Lung (tissue), 11 donors: ENCODE measurements at regions not wholly inside any gene's neighbourhood (a gene's known extent, or its start where the extent isn't known, plus 50 kb on each side); places are given as distances from the start of the nearest gene placed in this dataset.

ENCODE experiments used
- ATAC-seq: fragments of 200-7000 bp; cut with Tn5 transposase; one replicate; pipeline ENCODE4 v1.9.1; 2020; ENCODE audit warnings: moderate number of reproducible peaks; ENCODE audit not compliant: insufficient read depth, low FRiP score
- DNase-seq, 3 donors: peaks; one replicate each; pipeline ENCODE4 v3.0.0-alpha.2; 2013 to 2017
- H3K27ac ChIP-seq, 2 donors: one replicate each; pipeline ENCODE4 v1.5.1; 2013; ENCODE audit warnings: mild to moderate bottlenecking in 2 of 2, moderate library complexity in 2 of 2, control low read depth in 1 of 2, inconsistent platforms in 1 of 2, low read depth in 1 of 2, low read length in 1 of 2
- H3K27me3 ChIP-seq, 3 donors: one replicate each; pipeline ENCODE4 v1.5.1; 2013; ENCODE audit warnings: low read length in 2 of 3; ENCODE audit not compliant: control insufficient read depth in 3 of 3, insufficient read depth in 3 of 3
- H3K36me3 ChIP-seq, 4 donors: one replicate each; pipeline ENCODE4 v1.5.1; 2013; ENCODE audit warnings: low read length in 4 of 4, mild to moderate bottlenecking in 1 of 4, moderate library complexity in 1 of 4; ENCODE audit not compliant: control insufficient read depth in 4 of 4, insufficient read depth in 4 of 4
- H3K4me1 ChIP-seq, 5 donors: one replicate each; pipeline ENCODE4 v1.5.1; 2013; ENCODE audit warnings: low read length in 5 of 5, mild to moderate bottlenecking in 2 of 5, moderate library complexity in 1 of 5; ENCODE audit not compliant: control insufficient read depth in 5 of 5, insufficient read depth in 5 of 5
- H3K4me3 ChIP-seq: one replicate; pipeline ENCODE4 v1.5.1; 2013; ENCODE audit warnings: mild to moderate bottlenecking, control low read depth, moderate library complexity
- H3K9ac ChIP-seq, 2 donors: one replicate each; pipeline ENCODE4 v1.5.1; 2013; ENCODE audit warnings: low read length in 2 of 2, control low read depth in 1 of 2; ENCODE audit not compliant: insufficient read depth in 1 of 2
- H3K9me3 ChIP-seq, 4 donors: one replicate each; pipeline ENCODE4 v1.5.1; 2013; ENCODE audit warnings: low read length in 3 of 4, mild to moderate bottlenecking in 1 of 4, moderate library complexity in 1 of 4; ENCODE audit not compliant: control insufficient read depth in 4 of 4, insufficient read depth in 3 of 4
- CTCF ChIP-seq: IDR thresholded peaks from 2 replicates; pipeline ENCODE4 v1.5.1; 2012; ENCODE audit warnings: mild to moderate bottlenecking; ENCODE audit errors: control extremely low read depth, extremely low read depth
- WGBS, 2 donors: extraction: QIAGEN DNeasy Blood & Tissue Kit; methylation state at CpG; one replicate each; pipeline ENCODE4 v1.1.7; 2013; 5-methylcytosine and 5-hydroxymethylcytosine counted together
- donor health status: control.
- donor health status: control.
- donor health status: Bipolar disorder and iron deficiency.
- donor health status: healthy.
- donor health status: DM: yes; HTN: yes; CAD: no.

- no peak overlapping the region for H3K9ac ChIP-seq
- no peak overlapping the region for H3K4me3 ChIP-seq
- H3K27me3 ChIP-seq = no peaks in the 10 kb centered on the region
- TF ChIP-seq CTCF = no peak
- H3K36me3 ChIP-seq = no peaks in the 10 kb centered on the region
- no peaks in the 10 kb centered on the region for H3K9me3 ChIP-seq
- 85 to 87% methylated on average over 5 of the region's 5 CpGs for WGBS, 2 donors
- DNase-seq (no peak), ATAC-seq (no peak)
- no peaks in the 10 kb centered on the region for H3K4me1 ChIP-seq
- H3K27ac ChIP-seq = no peak overlapping the region
These were observed 576.6 kb downstream of the ADGRL2 start for GRCh38 chr1:82377201-82377884.

GRCh38 chr1:82373710-82374109 is 573.0 kb downstream of the ADGRL2 start:
- Histone ChIP-seq H3K9me3 (no peaks in the 10 kb centered on the region), H3K27me3 (no peaks in the 10 kb centered on the region), H3K27ac (no peak overlapping the region), H3K36me3 (no peaks in the 10 kb centered on the region), H3K4me1 (no peaks in the 10 kb centered on the region), H3K9ac (no peak overlapping the region), H3K4me3 (no peak overlapping the region)
- DNase-seq (no peak), ATAC-seq (no peak)
- no peak for TF ChIP-seq CTCF
- WGBS, 2 donors = 96 to 99% methylated on average over 2 of the region's 2 CpGs

- no peak overlapping the region for H3K27ac ChIP-seq
- H3K9me3 ChIP-seq = no peaks in the 10 kb centered on the region
- H3K36me3 ChIP-seq = no peaks in the 10 kb centered on the region
- H3K27me3 ChIP-seq = no peaks in the 10 kb centered on the region
- no peaks in the 10 kb centered on the region for H3K4me1 ChIP-seq
- no peak for TF ChIP-seq CTCF
- H3K4me3 ChIP-seq = no peak overlapping the region
- H3K9ac ChIP-seq = no peak overlapping the region
- DNase-seq (no peak), ATAC-seq (no peak)
- WGBS, 2 donors = 46 to 64% methylated on average over 3 of the region's 3 CpGs
These were observed 571.2 kb downstream of the ADGRL2 start for GRCh38 chr1:82371844-82372498.
